Left lung (tissue), 4 donors: ENCODE measurements at regions not wholly inside any gene's neighbourhood (a gene's known extent, or its start where the extent isn't known, plus 50 kb on each side); places are given as distances from the start of the nearest gene placed in this dataset.

Experiments
- ATAC-seq: fragments of 200-7000 bp; cut with Tn5 transposase; one replicate; pipeline ENCODE4 v1.9.1; 2020; ENCODE audit warnings: moderate library complexity
- DNase-seq, 4 donors: peaks; one replicate each; pipeline ENCODE4 v3.0.0-alpha.2; 2013 to 2020
- H3K27ac ChIP-seq, 2 donors: fragments of 200-600 bp; sonication (generic) in 1 of 2; one replicate each; pipeline versions ENCODE4 v1.5.0 to v1.8.0; 2020 to 2021
- H3K27me3 ChIP-seq, 2 donors: fragments of 200-600 bp; sonication (generic) in 1 of 2; one replicate each; pipeline versions ENCODE4 v1.5.0 to v1.8.0; 2020 to 2021
- H3K36me3 ChIP-seq, 2 donors: fragments of 200-600 bp; sonication (generic) in 1 of 2; one replicate each; pipeline versions ENCODE4 v1.5.0 to v1.8.0; 2020 to 2021
- H3K4me1 ChIP-seq, 2 donors: fragments of 200-600 bp; one replicate each; pipeline ENCODE4 v1.8.0; 2021
- H3K4me3 ChIP-seq, 2 donors: fragments of 200-600 bp; sonication (generic) in 1 of 2; one replicate each; pipeline versions ENCODE4 v1.5.0 to v1.8.0; 2020 to 2021; ENCODE audit warnings: mild to moderate bottlenecking in 1 of 2
- H3K9me3 ChIP-seq, 2 donors: fragments of 200-600 bp; sonication (generic) in 1 of 2; one replicate each; pipeline versions ENCODE4 v1.5.0 to v1.8.0; 2020 to 2021
- CTCF ChIP-seq, 2 donors: fragments of 200-600 bp; sonication (generic) in 1 of 2; IDR thresholded peaks; one replicate each; pipeline versions ENCODE4 v1.5.0 to v1.8.0; 2021; ENCODE audit warnings: antibody characterized with exemption in 2 of 2
- intact Hi-C, 2 donors: fragments of 100-400 bp; cut with DNase I; formaldehyde crosslinking; loops; one replicate each; pipeline versions ENCODE4 v1.11.2 to v1.14.2; 2022
- donor health status: DM: no; HTN: yes; CAD: no.
- donor health status: DM: no; HTN: no; CAD: no.

GRCh38 chr9:92196909-92197308 lies 81.7 kb upstream of the SPTLC1 start:
- intact Hi-C loops = no loop called here
- Histone ChIP-seq H3K27ac (no peak overlapping the region), H3K4me3 (no peak overlapping the region), H3K4me1 (no peaks in the 10 kb centered on the region), H3K9me3 (peaks cover 0 to 10% of the 10 kb centered on the region in 2 donors), H3K27me3 (no peaks in the 10 kb centered on the region), H3K36me3 (no peaks in the 10 kb centered on the region)
- TF ChIP-seq CTCF (IDR thresholded peaks at IDR 0.05) = no peak
- ATAC-seq (peak; percentile 56), DNase-seq (no peak)

GRCh38 chr9:92196400-92196799 lies 81.2 kb upstream of the SPTLC1 start:
- peaks cover 0 to 10% of the 10 kb centered on the region in 2 donors for H3K9me3 ChIP-seq
- no peak for TF ChIP-seq CTCF (IDR thresholded peaks at IDR 0.05)
- no peak overlapping the region for H3K27ac ChIP-seq
- ATAC-seq (no peak), DNase-seq (no peak)
- H3K36me3 ChIP-seq = no peaks in the 10 kb centered on the region
- intact Hi-C loops = no loop called here
- no peak overlapping the region for H3K4me3 ChIP-seq
- no peaks in the 10 kb centered on the region for H3K27me3 ChIP-seq
- H3K4me1 ChIP-seq = no peaks in the 10 kb centered on the region

- ATAC-seq = no peak
- no peak for DNase-seq
- Histone ChIP-seq H3K36me3 (no peaks in the 10 kb centered on the region), H3K4me3 (no peak overlapping the region), H3K27me3 (peaks cover 0 to 19% of the 10 kb centered on the region in 2 donors), H3K27ac (no peak overlapping the region), H3K4me1 (no peaks in the 10 kb centered on the region), H3K9me3 (no peaks in the 10 kb centered on the region)
- intact Hi-C loops = no loop called here
- TF ChIP-seq CTCF (IDR thresholded peaks at IDR 0.05) = no peak
Measured at GRCh38 chr9:92191801-92192200, 76.6 kb upstream of the SPTLC1 start.

- Histone ChIP-seq H3K9me3 (no peaks in the 10 kb centered on the region), H3K4me3 (no peak overlapping the region), H3K36me3 (no peaks in the 10 kb centered on the region), H3K27me3 (peaks cover 0 to 19% of the 10 kb centered on the region in 2 donors), H3K27ac (no peak overlapping the region), H3K4me1 (no peaks in the 10 kb centered on the region)
- intact Hi-C loops = no loop called here
- DNase-seq (no peak), ATAC-seq (no peak)
- TF ChIP-seq CTCF (IDR thresholded peaks at IDR 0.05) = no peak
Measured at GRCh38 chr9:92190536-92190790, 75.2 kb upstream of the SPTLC1 start.

GRCh38 chr9:92189782-92190535 lies 74.7 kb upstream of the SPTLC1 start:
- ATAC-seq (no peak), DNase-seq (peak in 1 of 4 donors; percentile 76)
- H3K4me3 ChIP-seq = no peak overlapping the region
- H3K27me3 ChIP-seq = peaks cover 0 to 19% of the 10 kb centered on the region in 2 donors
- H3K9me3 ChIP-seq = no peaks in the 10 kb centered on the region
- TF ChIP-seq CTCF (IDR thresholded peaks at IDR 0.05) = no peak
- no peak overlapping the region for H3K27ac ChIP-seq
- intact Hi-C loops = no loop called here
- H3K4me1 ChIP-seq = no peaks in the 10 kb centered on the region
- H3K36me3 ChIP-seq = no peaks in the 10 kb centered on the region
